ENCODE measurements at regions not wholly inside any gene's neighbourhood (a gene's known extent, or its start where the extent isn't known, plus 50 kb on each side); places are given as distances from the start of the nearest gene placed in this dataset.

DNA sequence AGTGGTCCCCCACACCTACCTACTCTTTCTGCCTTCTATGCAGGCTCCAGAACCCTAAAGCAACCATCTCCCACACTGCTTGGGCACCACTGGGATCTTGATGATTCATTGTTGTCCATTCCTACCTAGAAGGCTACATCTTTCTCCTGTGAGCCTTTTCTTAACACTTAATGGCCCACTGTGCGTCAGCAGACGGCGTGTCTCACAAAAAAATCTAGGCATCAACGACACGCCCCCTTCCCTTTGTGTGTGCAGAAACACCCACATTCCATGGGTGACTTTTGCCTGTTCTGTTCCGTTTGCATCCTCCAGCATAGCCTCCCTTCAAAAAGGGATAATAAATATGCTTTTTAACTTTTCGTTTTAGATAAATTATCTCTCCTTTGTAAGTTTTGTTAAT, 99.7 kb upstream of the CYRIA start:
- H3K27ac Mint-ChIP-seq = no peak overlapping the region
- POLR2A ChIA-PET = no interaction called here
- Histone ChIP-seq H3K4me3 (ENCODE audit: control extremely low read depth in 1 of 5, extremely low read depth in 1 of 5, insufficient read depth in 1 of 5, low read depth in 2 of 5, low read length in 4 of 5) (no peak overlapping the region), H3K4me1 (ENCODE audit: control insufficient read depth in 2 of 2, insufficient read depth in 2 of 2, low read length in 2 of 2) (no peaks in the 10 kb centered on the region), H3K36me3 (replicated peaks in 1 of 2; ENCODE audit: control extremely low read depth in 1 of 2, control insufficient read depth in 1 of 2, extremely low read depth in 1 of 2, insufficient read depth in 2 of 2, low read length in 1 of 2) (no peaks in the 10 kb centered on the region), H3K4me2 (replicated peaks; ENCODE audit: low read depth, low read length, poor library complexity, severe bottlenecking) (no peak overlapping the region), H3K27ac (ENCODE audit: low read length in 2 of 2) (no peak overlapping the region), H3K27me3 (replicated peaks in 1 of 4; ENCODE audit: control extremely low read depth in 1 of 4, control insufficient read depth in 3 of 4, insufficient read depth in 4 of 4, low read length in 3 of 4) (peaks cover 0 to 4% (median 0%) of the 10 kb centered on the region in 4 experiments), H3K9me3 (ENCODE audit: control extremely low read depth in 1 of 3, control insufficient read depth in 2 of 3, insufficient read depth in 1 of 3, low read length in 2 of 3) (peaks cover 0 to 4% (median 0%) of the 10 kb centered on the region in 3 donors), H4K20me1 (ENCODE audit: control insufficient read depth, insufficient read depth, low read length, poor library complexity, severe bottlenecking) (no peaks in the 10 kb centered on the region), H3K79me2 (ENCODE audit: control insufficient read depth, insufficient read depth, low read length) (no peaks in the 10 kb centered on the region), H3K9ac (ENCODE audit: low read length) (no peak overlapping the region), H2AFZ (ENCODE audit: insufficient read depth, low read depth, low read length, poor library complexity, severe bottlenecking) (no peak overlapping the region)
- H3K27me3 Mint-ChIP-seq = peaks cover 17% of the 10 kb centered on the region
- ATAC-seq (ENCODE audit: low read depth) (no peak), DNase-seq (no peak)
- peaks cover 5% of the 10 kb centered on the region for H3K9me3 Mint-ChIP-seq (ENCODE audit: insufficient read depth)
- H3K4me3 Mint-ChIP-seq = no peak overlapping the region
- TF ChIP-seq CTCF (IDR thresholded peaks at IDR 0.05) (no peak), EZH2 (IDR thresholded peaks at IDR 0.05; ENCODE audit: borderline replicate concordance, insufficient read depth, low read depth, low read length, poor library complexity, severe bottlenecking) (no peak)
- WGBS (ENCODE audit: insufficient coverage) = 97% methylated on average over 5 of the region's 7 CpGs
- intact Hi-C loops (cut with micrococcal nuclease) = no loop called here
- H3K4me1 Mint-ChIP-seq = peaks cover 8% of the 10 kb centered on the region
- CTCF ChIA-PET = no interaction called here

GRCh38 chr2:16764487-16764886, 98.9 kb upstream of the CYRIA start:
- H3K9ac ChIP-seq (ENCODE audit: low read length) = no peak overlapping the region
- H3K9me3 Mint-ChIP-seq (ENCODE audit: insufficient read depth) = peaks cover 5% of the 10 kb centered on the region
- H3K27me3 ChIP-seq (replicated peaks in 1 of 4; ENCODE audit: control extremely low read depth in 1 of 4, control insufficient read depth in 3 of 4, insufficient read depth in 4 of 4, low read length in 3 of 4) = peaks cover 0 to 4% (median 0%) of the 10 kb centered on the region in 4 experiments
- no CpG with 5 or more reads among the region's 4 CpGs for WGBS (ENCODE audit: insufficient coverage)
- H3K4me2 ChIP-seq (replicated peaks; ENCODE audit: low read depth, low read length, poor library complexity, severe bottlenecking) = no peak overlapping the region
- CTCF ChIA-PET = no interaction called here
- TF ChIP-seq EZH2 (IDR thresholded peaks at IDR 0.05; ENCODE audit: borderline replicate concordance, insufficient read depth, low read depth, low read length, poor library complexity, severe bottlenecking) (no peak), CTCF (IDR thresholded peaks at IDR 0.05) (no peak)
- no peaks in the 10 kb centered on the region for H3K79me2 ChIP-seq (ENCODE audit: control insufficient read depth, insufficient read depth, low read length)
- H3K27ac ChIP-seq (ENCODE audit: low read length in 2 of 2) = no peak overlapping the region
- intact Hi-C loops (cut with micrococcal nuclease) = no loop called here
- no peak overlapping the region for H2AFZ ChIP-seq (ENCODE audit: insufficient read depth, low read depth, low read length, poor library complexity, severe bottlenecking)
- peaks cover 0 to 4% (median 0%) of the 10 kb centered on the region in 3 donors for H3K9me3 ChIP-seq (ENCODE audit: control extremely low read depth in 1 of 3, control insufficient read depth in 2 of 3, insufficient read depth in 1 of 3, low read length in 2 of 3)
- peaks cover 8% of the 10 kb centered on the region for H3K4me1 Mint-ChIP-seq
- no peaks in the 10 kb centered on the region for H3K36me3 ChIP-seq (replicated peaks in 1 of 2; ENCODE audit: control extremely low read depth in 1 of 2, control insufficient read depth in 1 of 2, extremely low read depth in 1 of 2, insufficient read depth in 2 of 2, low read length in 1 of 2)
- H3K27ac Mint-ChIP-seq = no peak overlapping the region
- no peak for ATAC-seq (ENCODE audit: low read depth)
- DNase-seq = no peak
- no peaks in the 10 kb centered on the region for H4K20me1 ChIP-seq (ENCODE audit: control insufficient read depth, insufficient read depth, low read length, poor library complexity, severe bottlenecking)
- no peak overlapping the region for H3K4me3 ChIP-seq (ENCODE audit: control extremely low read depth in 1 of 5, extremely low read depth in 1 of 5, insufficient read depth in 1 of 5, low read depth in 2 of 5, low read length in 4 of 5)
- no peak overlapping the region for H3K4me3 Mint-ChIP-seq
- H3K4me1 ChIP-seq (ENCODE audit: control insufficient read depth in 2 of 2, insufficient read depth in 2 of 2, low read length in 2 of 2) = no peaks in the 10 kb centered on the region
- POLR2A ChIA-PET = no interaction called here
- peaks cover 17% of the 10 kb centered on the region for H3K27me3 Mint-ChIP-seq
